ENCODE measurements at regions not wholly inside any gene's neighbourhood (a gene's known extent, or its start where the extent isn't known, plus 50 kb on each side); places are given as distances from the start of the nearest gene placed in this dataset.

- no peak for DNase-seq (ENCODE audit: low read depth)
Measured at GRCh38 chr3:42012935-42013690, 51.2 kb upstream of the ULK4 start.

- DNase-seq (ENCODE audit: low read depth): no peak
Measured at GRCh38 chr3:42012383-42012934, 50.6 kb upstream of the ULK4 start.

All from forelimb muscle (tissue), 1 donor.